Natural killer cell (primary cell): ENCODE measurements at regions not wholly inside any gene's neighbourhood (a gene's known extent, or its start where the extent isn't known, plus 50 kb on each side); places are given as distances from the start of the nearest gene placed in this dataset.
A peak's percentile ranks its signal among the peaks of the same experiment; 100 is the strongest.

ENCODE experiments used
- ATAC-seq, 3 donors: fragments of 150-1000 bp in 2 of 3; fragments of 200-7000 bp in 1 of 3; cut with Tn5 transposase; 1 replicate in 1 of 3; 2 replicates in 2 of 3; pipeline ENCODE4 v1.10.0; 2021; ENCODE audit warnings: mild to moderate bottlenecking in 2 of 3, moderate library complexity in 2 of 3
- DNase-seq, 2 donors: peaks; one replicate each; pipeline versions ENCODE4 v3.0.0 to v3.0.0-alpha.2; 2013 to 2021; ENCODE audit warnings: mixed read lengths in 1 of 2
- H3K27ac ChIP-seq: one replicate; pipeline ENCODE4 v1.5.1; 2013; ENCODE audit warnings: mild to moderate bottlenecking, low read length
- H3K27me3 ChIP-seq: one replicate; pipeline ENCODE4 v1.6.1; 2013; ENCODE audit warnings: low read length; ENCODE audit not compliant: control insufficient read depth, insufficient read depth
- H3K36me3 ChIP-seq: one replicate; pipeline ENCODE4 v1.6.1; 2013; ENCODE audit warnings: low read length; ENCODE audit not compliant: control insufficient read depth, insufficient read depth
- H3K4me1 ChIP-seq: one replicate; pipeline ENCODE4 v1.6.1; 2013; ENCODE audit warnings: low read length; ENCODE audit not compliant: control insufficient read depth, insufficient read depth
- H3K4me3 ChIP-seq: one replicate; pipeline ENCODE4 v1.5.1; 2013; ENCODE audit warnings: low read length
- H3K9me3 ChIP-seq: one replicate; pipeline ENCODE4 v1.6.1; 2013; ENCODE audit warnings: low read length; ENCODE audit not compliant: control insufficient read depth, insufficient read depth
- H3K27ac Mint-ChIP-seq, 2 donors: one replicate each; pipeline ENCODE4 v1.8.0; 2022; ENCODE audit warnings: mild to moderate bottlenecking in 2 of 2, mixed read lengths in 2 of 2, moderate library complexity in 1 of 2
- H3K27me3 Mint-ChIP-seq, 2 donors: one replicate each; pipeline ENCODE4 v1.8.0; 2022; ENCODE audit warnings: low read depth in 2 of 2, mixed read lengths in 2 of 2
- H3K36me3 Mint-ChIP-seq: one replicate; pipeline ENCODE4 v1.8.0; 2022; ENCODE audit warnings: mixed read lengths
- H3K4me1 Mint-ChIP-seq, 2 donors: one replicate each; pipeline ENCODE4 v1.8.0; 2022; ENCODE audit warnings: mixed read lengths in 2 of 2
- H3K4me3 Mint-ChIP-seq: one replicate; pipeline ENCODE4 v1.8.0; 2022; ENCODE audit warnings: mild to moderate bottlenecking, moderate library complexity, mixed read lengths
- H3K9me3 Mint-ChIP-seq, 2 donors: one replicate each; pipeline ENCODE4 v1.8.0; 2022; ENCODE audit warnings: mixed read lengths in 2 of 2
- CTCF ChIP-seq: fragments of 200-600 bp; IDR thresholded peaks from one replicate; pipeline ENCODE4 v1.8.0; 2022; ENCODE audit warnings: antibody characterized with exemption
- WGBS: methylation state at CpG from one replicate; pipeline ENCODE4 v1.1.7; 2013; ENCODE audit warnings: missing lambda C conversion rate; ENCODE audit not compliant: insufficient coverage; 5-methylcytosine and 5-hydroxymethylcytosine counted together
- intact Hi-C: fragments of 100-400 bp; cut with micrococcal nuclease; formaldehyde crosslinking; loops from one replicate; pipeline ENCODE4 v1.14.2; 2022

GRCh38 chr17:79220713-79221291 lies 146.2 kb downstream of the ENGASE start:
- Histone ChIP-seq H3K4me3 (no peak overlapping the region), H3K27ac (no peak overlapping the region), H3K9me3 (no peaks in the 10 kb centered on the region), H3K4me1 (peaks cover 5% of the 10 kb centered on the region), H3K27me3 (peaks cover 8% of the 10 kb centered on the region), H3K36me3 (no peaks in the 10 kb centered on the region)
- TF ChIP-seq CTCF, result no peak
- H3K27ac Mint-ChIP-seq, result no peak overlapping the region
- WGBS, result 27% methylated on average over 21 of the region's 21 CpGs
- no peak for ATAC-seq
- H3K4me1 Mint-ChIP-seq, result peaks cover 5 to 9% of the 10 kb centered on the region in 2 donors
- H3K9me3 Mint-ChIP-seq, result no peaks in the 10 kb centered on the region
- no peak for DNase-seq
- H3K27me3 Mint-ChIP-seq, result peaks cover 13 to 20% of the 10 kb centered on the region in 2 donors
- H3K36me3 Mint-ChIP-seq, result no peaks in the 10 kb centered on the region
- intact Hi-C loops, result no loop called here
- H3K4me3 Mint-ChIP-seq, result peak overlapping the region; percentile 3

GRCh38 chr17:79220201-79220712 lies 145.6 kb downstream of the ENGASE start:
- Histone ChIP-seq H3K4me3 (no peak overlapping the region), H3K27me3 (peaks cover 8% of the 10 kb centered on the region), H3K4me1 (peaks cover 5% of the 10 kb centered on the region), H3K36me3 (no peaks in the 10 kb centered on the region), H3K27ac (no peak overlapping the region), H3K9me3 (no peaks in the 10 kb centered on the region)
- Mint-ChIP-seq H3K27me3 (peaks cover 13 to 20% of the 10 kb centered on the region in 2 donors), H3K9me3 (no peaks in the 10 kb centered on the region), H3K4me3 (peak overlapping the region; percentile 3), H3K4me1 (peaks cover 5 to 13% of the 10 kb centered on the region in 2 donors), H3K27ac (no peak overlapping the region), H3K36me3 (no peaks in the 10 kb centered on the region)
- no peak for DNase-seq
- intact Hi-C loops, result no loop called here
- WGBS, result 5% methylated on average over 23 of the region's 23 CpGs
- no peak for TF ChIP-seq CTCF
- no peak for ATAC-seq

GRCh38 chr17:79219208-79219935 lies 144.7 kb downstream of the ENGASE start:
- no peaks in the 10 kb centered on the region for H3K36me3 Mint-ChIP-seq
- H3K27me3 Mint-ChIP-seq, result peaks cover 13 to 20% of the 10 kb centered on the region in 2 donors
- H3K4me3 Mint-ChIP-seq, result no peak overlapping the region

More at GRCh38 chr17:79219208-79219935, 144.7 kb downstream of the ENGASE start:
- no peak overlapping the region for H3K27ac Mint-ChIP-seq
- ATAC-seq (no peak), DNase-seq (no peak)
- intact Hi-C loops, result no loop called here
- WGBS, result 80% methylated on average over 18 of the region's 18 CpGs
- H3K4me1 Mint-ChIP-seq, result peaks cover 5 to 19% of the 10 kb centered on the region in 2 donors
- H3K36me3 ChIP-seq, result no peaks in the 10 kb centered on the region
- H3K9me3 Mint-ChIP-seq, result no peaks in the 10 kb centered on the region
- peaks cover 8% of the 10 kb centered on the region for H3K27me3 ChIP-seq
- peaks cover 5% of the 10 kb centered on the region for H3K4me1 ChIP-seq
- H3K4me3 ChIP-seq, result no peak overlapping the region
- no peaks in the 10 kb centered on the region for H3K9me3 ChIP-seq
- TF ChIP-seq CTCF, result no peak
- H3K27ac ChIP-seq, result no peak overlapping the region
